GM13976 (cell line): ENCODE measurements at regions not wholly inside any gene's neighbourhood (a gene's known extent, or its start where the extent isn't known, plus 50 kb on each side); places are given as distances from the start of the nearest gene placed in this dataset.

Experiments used
- DNase-seq: peaks from one replicate; pipeline ENCODE4 v3.0.0; 2012; ENCODE audit warnings: low spot score
- CTCF ChIP-seq: IDR thresholded peaks from 2 replicates; pipeline ENCODE4 v1.5.1; 2012; ENCODE audit warnings: borderline replicate concordance, mild to moderate bottlenecking; ENCODE audit not compliant: insufficient read depth; ENCODE audit errors: extremely low read depth, missing control alignments, control extremely low read depth
- in situ Hi-C: fragments of 300-500 bp; cut with MboI; formaldehyde crosslinking; loops from one replicate; pipeline ENCODE4 v1.12.0; 2022; ENCODE audit warnings: low sequenced_read_pairs, mixed read lengths, inconsistent platforms; ENCODE audit not compliant: unreplicated experiment

GRCh38 chr16:48901712-48902374, 291.9 kb upstream of the N4BP1 start:
- no peak for DNase-seq
- in situ Hi-C loops = no loop called here

DNA sequence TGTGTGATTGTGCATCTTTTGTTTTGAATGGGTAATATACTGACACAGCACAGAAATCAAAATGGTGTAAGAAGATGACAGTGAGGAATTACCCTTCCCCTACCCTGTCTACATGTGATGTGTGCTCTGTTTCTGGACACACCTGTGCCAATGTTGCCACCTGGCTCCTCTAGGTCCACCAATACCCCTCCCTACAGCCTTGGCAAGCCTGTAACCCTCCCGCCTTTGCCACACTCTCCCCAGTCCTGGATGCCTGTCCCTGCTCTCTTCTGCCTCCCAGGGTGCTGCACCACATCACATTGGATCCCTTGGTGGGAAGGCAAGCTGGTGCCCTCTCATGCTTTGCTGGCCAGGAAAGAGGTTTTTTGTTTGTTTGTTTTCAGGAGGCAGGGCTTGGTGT, 289.5 kb upstream of the N4BP1 start:
- no peak for TF ChIP-seq CTCF
- no peak for DNase-seq
- in situ Hi-C loops = no loop called here

More at GRCh38 chr16:48901712-48902374, 291.9 kb upstream of the N4BP1 start:
- TF ChIP-seq CTCF = no peak

GRCh38 chr16:48897698-48898205, 287.8 kb upstream of the N4BP1 start:
- no peak for TF ChIP-seq CTCF
- in situ Hi-C loops = no loop called here
- DNase-seq = no peak

GRCh38 chr16:48895142-48895541, 285.2 kb upstream of the N4BP1 start:
- no peak for DNase-seq
- TF ChIP-seq CTCF = no peak
- in situ Hi-C loops = no loop called here

DNA sequence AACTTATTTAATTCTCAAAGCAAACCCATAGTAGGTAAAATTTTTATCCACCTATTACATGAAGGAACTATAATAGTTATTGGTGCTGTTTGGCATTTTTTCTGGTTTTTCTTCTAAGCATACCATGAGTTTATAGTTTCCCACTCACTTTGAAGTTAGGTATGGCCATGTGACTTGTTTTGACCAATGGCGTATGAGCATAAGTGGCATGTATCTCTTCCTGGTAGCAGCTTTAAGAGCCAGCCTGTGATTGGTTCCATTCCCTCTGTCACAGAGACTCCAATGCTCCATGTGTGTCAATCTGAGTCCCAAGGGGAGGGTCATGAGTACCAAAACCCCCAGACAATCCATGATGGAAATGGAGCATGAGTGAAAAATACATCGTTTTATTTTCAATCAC, 282.9 kb upstream of the N4BP1 start:
- TF ChIP-seq CTCF = no peak
- DNase-seq = no peak

GRCh38 chr16:48887646-48888210, 277.7 kb upstream of the N4BP1 start:
- in situ Hi-C loops = no loop called here
- no peak for TF ChIP-seq CTCF
- no peak for DNase-seq

More for the DNA sequence above, 282.9 kb upstream of the N4BP1 start:
- in situ Hi-C loops = no loop called here
